ENCODE measurements at regions not wholly inside any gene's neighbourhood (a gene's known extent, or its start where the extent isn't known, plus 50 kb on each side); places are given as distances from the start of the nearest gene placed in this dataset.

DNA sequence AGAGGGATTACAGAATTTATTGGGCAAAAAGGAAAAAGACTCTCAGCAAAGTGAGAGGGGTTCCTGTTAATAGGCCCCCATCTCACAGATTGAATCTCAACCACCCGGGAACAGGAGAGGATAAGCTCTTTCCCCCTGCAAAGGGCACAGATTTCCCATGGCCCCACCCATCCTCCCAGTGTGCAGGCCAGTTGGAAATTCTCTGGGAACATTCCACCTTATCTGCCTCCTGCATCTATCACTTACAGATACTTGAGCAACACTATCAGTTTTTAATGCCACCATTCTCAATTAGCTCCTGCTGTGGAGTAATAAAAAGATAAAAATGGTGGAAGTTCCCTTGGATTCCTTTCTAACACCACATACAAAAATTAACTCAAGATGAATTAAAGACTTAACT lies 350.0 kb upstream of the BCHE start:
- Histone ChIP-seq H3K4me3 (ENCODE audit: extremely low read depth, insufficient read depth, low read length, poor library complexity, severe bottlenecking) (no peak overlapping the region), H3K9me3 (ENCODE audit: control insufficient read depth, low read length) (no peaks in the 10 kb centered on the region), H3K27ac (ENCODE audit: low read depth, low read length, severe bottlenecking) (no peak overlapping the region), H3K4me1 (ENCODE audit: control insufficient read depth, insufficient read depth, low read length, poor library complexity, severe bottlenecking) (peaks cover 26% of the 10 kb centered on the region), H3K36me3 (ENCODE audit: control insufficient read depth, insufficient read depth, low read length) (no peaks in the 10 kb centered on the region)
- WGBS, 2 experiments (ENCODE audit: insufficient coverage in 2 of 2), result 75% methylated on average over 1 of the region's 1 CpG; no CpG with 5 or more reads in 1 of the 2 experiments

DNA sequence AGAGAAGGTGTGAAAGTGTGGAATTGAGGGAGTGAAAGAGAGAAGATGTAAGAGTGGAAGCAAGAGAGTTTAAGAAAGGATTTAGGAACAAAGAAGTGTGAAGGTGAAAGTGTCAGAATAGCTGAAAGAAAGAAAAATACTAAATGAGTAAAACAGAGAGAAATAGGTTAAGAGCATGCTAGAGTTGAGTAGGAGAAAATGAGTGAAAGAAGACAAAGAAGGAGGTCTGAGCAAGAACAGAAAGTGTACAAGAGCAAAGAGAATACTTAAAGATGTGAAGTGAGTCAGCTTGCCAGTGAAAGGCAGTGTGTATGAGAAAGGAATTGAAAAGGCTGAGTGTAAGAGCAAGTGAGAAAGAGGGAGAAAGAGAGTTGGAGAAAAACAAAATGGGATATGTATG lies 348.8 kb upstream of the BCHE start:
- no peak overlapping the region for H3K27ac ChIP-seq (ENCODE audit: low read depth, low read length, severe bottlenecking)
- no peak overlapping the region for H3K4me3 ChIP-seq (ENCODE audit: extremely low read depth, insufficient read depth, low read length, poor library complexity, severe bottlenecking)
- no peaks in the 10 kb centered on the region for H3K36me3 ChIP-seq (ENCODE audit: control insufficient read depth, insufficient read depth, low read length)
- no peaks in the 10 kb centered on the region for H3K9me3 ChIP-seq (ENCODE audit: control insufficient read depth, low read length)
- H3K4me1 ChIP-seq (ENCODE audit: control insufficient read depth, insufficient read depth, low read length, poor library complexity, severe bottlenecking), result peaks cover 21% of the 10 kb centered on the region

DNA sequence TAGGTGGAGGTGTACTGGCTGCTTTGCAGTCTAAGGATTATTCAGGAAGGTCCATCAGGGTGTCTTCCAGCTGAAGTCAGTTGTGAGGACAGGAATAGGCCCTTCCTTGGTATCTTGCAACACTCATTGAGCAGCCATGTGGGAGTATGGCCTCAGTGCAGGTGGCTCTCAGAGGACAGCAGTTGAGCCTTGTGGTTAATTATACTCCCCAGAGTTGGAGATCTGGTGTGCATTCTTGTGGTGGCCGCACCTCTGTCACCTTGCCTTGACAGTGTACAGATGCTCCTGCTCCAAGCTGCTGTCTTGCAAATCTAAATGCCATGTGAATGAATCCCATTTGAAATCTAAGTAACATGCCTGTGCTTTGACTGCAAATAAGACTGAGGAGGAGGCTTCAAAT lies 339.9 kb upstream of the BCHE start:
- H3K27ac ChIP-seq (ENCODE audit: low read depth, low read length, severe bottlenecking), result no peak overlapping the region
- no peaks in the 10 kb centered on the region for H3K36me3 ChIP-seq (ENCODE audit: control insufficient read depth, insufficient read depth, low read length)
- no peaks in the 10 kb centered on the region for H3K9me3 ChIP-seq (ENCODE audit: control insufficient read depth, low read length)
- no peaks in the 10 kb centered on the region for H3K4me1 ChIP-seq (ENCODE audit: control insufficient read depth, insufficient read depth, low read length, poor library complexity, severe bottlenecking)
- no peak overlapping the region for H3K4me3 ChIP-seq (ENCODE audit: extremely low read depth, insufficient read depth, low read length, poor library complexity, severe bottlenecking)
- 100% methylated on average over 1 of the region's 1 CpG; no CpG with 5 or more reads in 1 of the 2 experiments for WGBS, 2 experiments (ENCODE audit: insufficient coverage in 2 of 2)

DNA sequence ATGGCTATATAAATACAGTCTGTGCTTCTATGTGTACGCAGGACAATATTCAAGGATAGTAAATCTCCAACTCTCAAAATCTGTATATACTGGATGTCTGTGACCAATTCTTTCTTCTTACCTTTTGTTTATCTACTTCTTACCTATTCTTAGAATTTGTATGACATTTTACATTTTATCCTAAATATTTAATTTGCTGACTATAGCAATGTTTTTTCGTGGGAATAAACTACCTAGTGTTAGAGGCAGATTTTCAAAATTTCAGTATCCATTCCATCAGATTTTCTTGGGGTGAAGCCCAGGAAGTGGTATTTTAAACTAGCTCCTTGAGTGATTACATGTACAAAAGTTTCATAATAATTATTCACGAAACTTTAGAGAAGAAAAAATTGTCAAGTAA lies 334.5 kb upstream of the BCHE start:
- Histone ChIP-seq H3K4me1 (ENCODE audit: control insufficient read depth, insufficient read depth, low read length, poor library complexity, severe bottlenecking) (no peaks in the 10 kb centered on the region), H3K9me3 (ENCODE audit: control insufficient read depth, low read length) (no peaks in the 10 kb centered on the region), H3K4me3 (ENCODE audit: extremely low read depth, insufficient read depth, low read length, poor library complexity, severe bottlenecking) (no peak overlapping the region), H3K27ac (ENCODE audit: low read depth, low read length, severe bottlenecking) (no peak overlapping the region), H3K36me3 (ENCODE audit: control insufficient read depth, insufficient read depth, low read length) (no peaks in the 10 kb centered on the region)
- no CpG with 5 or more reads among the region's 3 CpGs for WGBS, 2 experiments (ENCODE audit: insufficient coverage in 2 of 2)

DNA sequence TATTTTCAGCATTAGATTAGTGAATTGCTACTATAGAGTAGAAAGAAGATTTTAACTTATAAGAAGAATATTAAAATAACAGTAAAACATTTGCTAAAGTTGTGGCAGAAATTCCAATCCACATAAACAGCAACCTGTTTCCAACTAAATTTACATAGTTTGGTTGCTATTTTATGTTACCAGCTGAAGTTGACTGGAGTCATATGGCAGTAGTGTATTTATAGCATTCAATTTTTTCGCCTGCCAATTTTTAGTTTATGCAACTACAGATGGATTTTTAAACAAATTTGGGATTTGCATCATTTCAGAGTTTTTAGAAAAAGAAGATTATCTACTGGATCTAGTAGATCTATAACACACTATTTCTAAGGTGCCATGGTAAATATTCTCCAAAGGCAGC lies 332.5 kb upstream of the BCHE start:
- no peaks in the 10 kb centered on the region for H3K4me1 ChIP-seq (ENCODE audit: control insufficient read depth, insufficient read depth, low read length, poor library complexity, severe bottlenecking)
- no peaks in the 10 kb centered on the region for H3K9me3 ChIP-seq (ENCODE audit: control insufficient read depth, low read length)
- no peak overlapping the region for H3K4me3 ChIP-seq (ENCODE audit: extremely low read depth, insufficient read depth, low read length, poor library complexity, severe bottlenecking)
- H3K27ac ChIP-seq (ENCODE audit: low read depth, low read length, severe bottlenecking), result no peak overlapping the region
- WGBS, 2 experiments (ENCODE audit: insufficient coverage in 2 of 2), result no CpG with 5 or more reads among the region's 1 CpG
- H3K36me3 ChIP-seq (ENCODE audit: control insufficient read depth, insufficient read depth, low read length), result no peaks in the 10 kb centered on the region

DNA sequence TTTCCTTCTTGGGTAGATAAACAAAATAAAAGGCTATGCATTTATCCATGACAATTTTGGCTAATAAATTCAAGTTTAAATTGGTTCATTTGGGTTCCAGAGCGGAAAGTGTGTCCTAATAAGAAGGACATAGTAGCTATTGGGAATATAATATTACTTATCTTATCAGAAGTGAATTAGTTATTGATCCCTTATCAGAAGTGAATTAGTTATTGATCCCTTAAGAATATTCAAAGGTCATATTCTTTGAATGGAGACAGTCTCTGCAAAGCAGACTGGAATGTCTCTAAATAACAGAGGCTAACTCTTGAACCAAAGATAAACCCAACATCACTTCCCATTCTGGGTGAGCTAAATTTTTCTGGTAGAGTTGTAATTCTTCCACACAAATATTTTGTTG lies 290.7 kb upstream of the BCHE start:
- Histone ChIP-seq H3K4me3 (ENCODE audit: extremely low read depth, insufficient read depth, low read length, poor library complexity, severe bottlenecking) (no peak overlapping the region), H3K4me1 (ENCODE audit: control insufficient read depth, insufficient read depth, low read length, poor library complexity, severe bottlenecking) (no peaks in the 10 kb centered on the region), H3K9me3 (ENCODE audit: control insufficient read depth, low read length) (no peaks in the 10 kb centered on the region), H3K27ac (ENCODE audit: low read depth, low read length, severe bottlenecking) (no peak overlapping the region), H3K36me3 (ENCODE audit: control insufficient read depth, insufficient read depth, low read length) (no peaks in the 10 kb centered on the region)
- no CpG with 5 or more reads among the region's 1 CpG for WGBS, 2 experiments (ENCODE audit: insufficient coverage in 2 of 2)

DNA sequence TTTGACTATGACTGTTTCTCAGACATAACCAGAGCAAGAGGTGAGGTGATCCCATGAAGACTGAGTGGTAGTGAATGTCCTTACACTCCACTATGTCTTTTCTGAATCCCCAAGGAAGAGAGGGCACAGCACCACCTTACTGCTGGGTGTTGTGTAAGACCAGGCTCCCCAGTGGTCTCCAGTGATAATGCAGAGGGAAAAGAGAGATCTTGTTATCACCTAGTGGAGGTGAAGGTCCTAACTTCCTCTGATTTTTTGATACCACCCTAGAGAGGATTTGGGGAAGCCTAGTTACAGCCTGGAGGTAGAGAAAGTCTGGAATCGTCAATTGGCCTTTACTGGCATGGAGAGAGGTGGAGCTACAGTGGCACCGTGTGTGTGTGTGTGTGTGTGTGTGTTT lies 288.0 kb upstream of the BCHE start:
- no peak overlapping the region for H3K4me3 ChIP-seq (ENCODE audit: extremely low read depth, insufficient read depth, low read length, poor library complexity, severe bottlenecking)
- H3K9me3 ChIP-seq (ENCODE audit: control insufficient read depth, low read length), result no peaks in the 10 kb centered on the region
- H3K27ac ChIP-seq (ENCODE audit: low read depth, low read length, severe bottlenecking), result no peak overlapping the region
- no peaks in the 10 kb centered on the region for H3K4me1 ChIP-seq (ENCODE audit: control insufficient read depth, insufficient read depth, low read length, poor library complexity, severe bottlenecking)
- 84 to 90% methylated on average over 2 of the region's 2 CpGs for WGBS, 2 experiments (ENCODE audit: insufficient coverage in 2 of 2)
- no peaks in the 10 kb centered on the region for H3K36me3 ChIP-seq (ENCODE audit: control insufficient read depth, insufficient read depth, low read length)

DNA sequence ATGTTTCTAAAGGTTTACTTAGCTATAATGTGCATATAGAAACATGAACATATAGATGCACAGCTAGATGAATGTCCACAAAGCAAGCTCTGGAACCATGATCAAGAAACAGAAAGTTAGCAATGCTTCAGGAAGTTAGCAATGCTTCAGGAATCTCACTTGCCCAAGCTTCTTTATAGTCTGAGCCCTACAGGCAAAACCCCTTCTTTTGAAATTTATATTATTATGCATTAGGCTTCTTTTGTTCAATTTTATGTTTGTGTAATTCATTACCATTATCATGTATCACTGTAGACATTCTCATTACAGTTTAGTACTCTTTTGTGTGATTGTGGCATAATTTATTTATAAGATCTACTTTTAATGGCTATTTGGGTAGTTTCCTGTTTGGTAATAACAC lies 286.4 kb upstream of the BCHE start:
- Histone ChIP-seq H3K36me3 (ENCODE audit: control insufficient read depth, insufficient read depth, low read length) (no peaks in the 10 kb centered on the region), H3K4me1 (ENCODE audit: control insufficient read depth, insufficient read depth, low read length, poor library complexity, severe bottlenecking) (no peaks in the 10 kb centered on the region), H3K4me3 (ENCODE audit: extremely low read depth, insufficient read depth, low read length, poor library complexity, severe bottlenecking) (no peak overlapping the region), H3K9me3 (ENCODE audit: control insufficient read depth, low read length) (no peaks in the 10 kb centered on the region), H3K27ac (ENCODE audit: low read depth, low read length, severe bottlenecking) (no peak overlapping the region)

DNA sequence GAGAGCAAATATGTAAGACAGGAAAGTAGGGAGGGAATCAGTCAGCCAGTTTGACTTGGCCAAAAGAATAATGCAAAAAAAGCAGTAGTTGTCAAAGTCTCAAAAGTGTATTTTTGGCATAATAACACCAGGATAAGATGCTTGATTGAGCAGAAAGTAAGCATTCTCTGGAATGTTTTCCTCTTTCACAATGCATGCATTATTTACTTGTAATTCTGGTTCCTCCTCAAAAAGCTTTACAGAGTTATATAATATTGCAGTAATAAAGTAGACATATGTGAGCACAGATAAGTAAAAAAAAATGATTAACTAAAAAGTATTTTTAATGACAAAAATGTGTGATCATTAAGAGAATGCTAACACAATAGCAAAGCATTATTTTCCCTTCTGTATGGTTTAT lies 285.9 kb upstream of the BCHE start:
- Histone ChIP-seq H3K36me3 (ENCODE audit: control insufficient read depth, insufficient read depth, low read length) (no peaks in the 10 kb centered on the region), H3K4me1 (ENCODE audit: control insufficient read depth, insufficient read depth, low read length, poor library complexity, severe bottlenecking) (no peaks in the 10 kb centered on the region), H3K27ac (ENCODE audit: low read depth, low read length, severe bottlenecking) (no peak overlapping the region), H3K4me3 (ENCODE audit: extremely low read depth, insufficient read depth, low read length, poor library complexity, severe bottlenecking) (no peak overlapping the region), H3K9me3 (ENCODE audit: control insufficient read depth, low read length) (no peaks in the 10 kb centered on the region)

DNA sequence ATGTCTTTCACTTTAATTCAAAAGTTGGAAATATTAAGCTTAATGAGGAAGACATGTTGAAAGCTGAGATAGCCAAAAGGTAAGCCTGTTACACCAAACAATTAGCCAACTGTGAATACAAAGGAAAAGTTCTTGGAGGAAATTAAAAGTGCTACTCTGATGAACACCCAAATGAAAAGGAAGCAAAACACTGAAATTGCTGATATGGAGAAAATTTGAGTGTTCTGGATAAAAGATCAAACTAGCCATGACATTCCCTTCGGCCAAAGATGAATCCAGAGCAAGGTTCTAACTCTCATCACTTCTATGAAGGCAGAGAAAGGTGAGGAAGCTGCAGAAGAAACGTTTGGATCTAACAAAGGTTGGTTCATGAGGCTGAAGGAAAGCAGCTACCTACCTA lies 280.8 kb upstream of the BCHE start:
- no peak overlapping the region for H3K4me3 ChIP-seq (ENCODE audit: extremely low read depth, insufficient read depth, low read length, poor library complexity, severe bottlenecking)
- 100% methylated on average over 1 of the region's 2 CpGs for WGBS, 2 experiments (ENCODE audit: insufficient coverage in 2 of 2)
- no peak overlapping the region for H3K27ac ChIP-seq (ENCODE audit: low read depth, low read length, severe bottlenecking)

DNA sequence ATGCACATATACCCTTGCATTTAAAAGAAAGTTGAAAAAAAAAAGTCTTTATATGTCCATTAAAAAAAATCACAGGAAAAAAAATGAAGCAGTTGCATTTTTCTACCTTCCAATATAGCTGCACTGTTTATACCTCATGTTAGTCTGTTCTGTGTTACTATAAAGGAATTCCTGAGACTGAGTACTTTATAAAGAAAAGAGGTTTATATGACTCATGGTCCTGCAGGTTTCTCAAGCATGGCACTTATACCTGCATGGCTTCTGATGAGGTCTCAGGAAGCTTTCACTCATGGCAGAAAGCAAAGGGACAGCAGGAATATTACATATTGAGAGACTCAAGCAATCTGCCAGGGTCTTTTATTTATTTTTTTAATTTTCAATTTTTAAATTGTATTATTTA lies 277.2 kb upstream of the BCHE start:
- no peak overlapping the region for H3K27ac ChIP-seq (ENCODE audit: low read depth, low read length, severe bottlenecking)
- no peak overlapping the region for H3K4me3 ChIP-seq (ENCODE audit: extremely low read depth, insufficient read depth, low read length, poor library complexity, severe bottlenecking)
- H3K36me3 ChIP-seq (ENCODE audit: control insufficient read depth, insufficient read depth, low read length), result no peaks in the 10 kb centered on the region
- no peaks in the 10 kb centered on the region for H3K4me1 ChIP-seq (ENCODE audit: control insufficient read depth, insufficient read depth, low read length, poor library complexity, severe bottlenecking)
- no peaks in the 10 kb centered on the region for H3K9me3 ChIP-seq (ENCODE audit: control insufficient read depth, low read length)

More for the DNA sequence above, 280.8 kb upstream of the BCHE start:
- Histone ChIP-seq H3K4me1 (ENCODE audit: control insufficient read depth, insufficient read depth, low read length, poor library complexity, severe bottlenecking) (no peaks in the 10 kb centered on the region), H3K36me3 (ENCODE audit: control insufficient read depth, insufficient read depth, low read length) (no peaks in the 10 kb centered on the region), H3K9me3 (ENCODE audit: control insufficient read depth, low read length) (no peaks in the 10 kb centered on the region)

DNA sequence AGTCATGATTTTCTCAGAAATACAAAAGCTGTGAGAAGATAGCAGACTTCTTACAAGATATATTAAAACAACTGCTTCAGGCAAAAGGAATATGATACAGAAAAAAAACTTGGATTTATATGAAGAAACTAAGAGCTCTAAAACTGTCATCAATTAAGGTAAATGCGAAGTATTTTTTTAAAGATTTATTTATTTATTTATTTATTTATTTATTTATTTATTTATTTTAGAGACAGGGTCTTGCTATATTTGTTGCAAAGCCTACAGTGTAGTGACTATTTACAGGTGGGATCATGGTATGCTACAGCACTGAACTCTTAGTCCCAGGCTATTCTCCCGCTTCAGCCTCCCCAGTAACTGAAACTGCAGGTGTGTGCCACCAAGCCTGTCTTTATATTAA lies 274.3 kb upstream of the BCHE start:
- Histone ChIP-seq H3K4me1 (ENCODE audit: control insufficient read depth, insufficient read depth, low read length, poor library complexity, severe bottlenecking) (no peaks in the 10 kb centered on the region), H3K9me3 (ENCODE audit: control insufficient read depth, low read length) (no peaks in the 10 kb centered on the region), H3K27ac (ENCODE audit: low read depth, low read length, severe bottlenecking) (no peak overlapping the region), H3K4me3 (ENCODE audit: extremely low read depth, insufficient read depth, low read length, poor library complexity, severe bottlenecking) (no peak overlapping the region), H3K36me3 (ENCODE audit: control insufficient read depth, insufficient read depth, low read length) (no peaks in the 10 kb centered on the region)
- no CpG with 5 or more reads among the region's 2 CpGs for WGBS, 2 experiments (ENCODE audit: insufficient coverage in 2 of 2)

Data from mesodermal cell (in vitro differentiated cells).